HEK293T (cell line): ENCODE measurements at regions not wholly inside any gene's neighbourhood (a gene's known extent, or its start where the extent isn't known, plus 50 kb on each side); places are given as distances from the start of the nearest gene placed in this dataset.

Source experiments
- BHLHE40 ChIP-seq: fragments of 450-650 bp; IDR thresholded peaks from 2 replicates; pipeline ENCODE4 v1.6.1; 2016; ENCODE audit warnings: mild to moderate bottlenecking, moderate library complexity, borderline replicate concordance
- FOXA1 ChIP-seq: fragments of 450-650 bp; IDR thresholded peaks from 2 replicates; pipeline ENCODE4 v1.6.1; 2016; ENCODE audit warnings: mild to moderate bottlenecking
- FOXK2 ChIP-seq: fragments of 450-650 bp; IDR thresholded peaks from 2 replicates; pipeline ENCODE4 v1.6.1; 2016; ENCODE audit warnings: mild to moderate bottlenecking
- FOXM1 ChIP-seq: fragments of 450-650 bp; IDR thresholded peaks from 2 replicates; pipeline ENCODE4 v1.6.1; 2017; ENCODE audit warnings: mild to moderate bottlenecking, borderline replicate concordance
- HDGF ChIP-seq: fragments of 450-650 bp; IDR thresholded peaks from 2 replicates; pipeline ENCODE4 v1.6.1; 2017; ENCODE audit warnings: antibody characterized with exemption, borderline replicate concordance
- SP1 ChIP-seq: fragments of 450-650 bp; IDR thresholded peaks from 2 replicates; pipeline ENCODE4 v1.6.1; 2017
- SUZ12 ChIP-seq: fragments of 450-650 bp; IDR thresholded peaks from 2 replicates; pipeline ENCODE4 v1.6.1; 2016; ENCODE audit warnings: mild to moderate bottlenecking

DNA sequence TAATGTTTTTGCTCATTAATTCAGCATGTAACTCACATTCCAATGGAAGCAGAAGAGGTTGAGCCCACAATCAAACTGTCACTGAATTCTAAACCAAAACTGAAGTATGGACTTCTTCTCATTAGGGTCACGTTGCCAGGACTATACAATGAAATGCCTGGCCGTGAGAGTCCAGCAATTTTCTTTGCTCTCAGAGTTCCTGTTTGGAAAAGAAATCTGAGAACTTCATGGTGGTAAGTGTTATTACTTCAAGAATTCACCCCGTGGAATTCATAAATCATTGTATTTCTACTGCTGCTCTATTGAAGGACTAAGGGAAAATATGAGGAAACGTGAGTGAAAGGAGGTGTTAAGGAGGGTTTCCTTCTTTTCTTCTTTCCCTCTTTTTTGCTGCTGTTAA lies 441.8 kb upstream of the AKR1E2 start:
- no peak for TF ChIP-seq FOXM1
- TF ChIP-seq BHLHE40: no peak
- TF ChIP-seq HDGF: no peak
- TF ChIP-seq FOXA1: no peak
- TF ChIP-seq SP1: no peak
- no peak for TF ChIP-seq FOXK2
- TF ChIP-seq SUZ12: no peak
